GM12873 (cell line): ENCODE measurements at regions not wholly inside any gene's neighbourhood (a gene's known extent, or its start where the extent isn't known, plus 50 kb on each side); places are given as distances from the start of the nearest gene placed in this dataset.

ENCODE experiments used
- CTCF ChIP-seq: IDR thresholded peaks from 2 replicates; pipeline ENCODE4 v1.5.1; 2012; ENCODE audit warnings: low read depth, mild to moderate bottlenecking, moderate library complexity, low read length, control low read depth; ENCODE audit not compliant: insufficient read depth; ENCODE audit errors: missing control alignments

- no peak for TF ChIP-seq CTCF
Measured at GRCh38 chr11:29959488-29959887, 57.3 kb downstream of the KCNA4 start.

- no peak for TF ChIP-seq CTCF
Measured at GRCh38 chr11:29957431-29957830, 59.4 kb downstream of the KCNA4 start.

GRCh38 chr11:29956076-29956556 is 60.7 kb downstream of the KCNA4 start:
- TF ChIP-seq CTCF: no peak

- no peak for TF ChIP-seq CTCF
Measured at GRCh38 chr11:29943347-29943746, 73.5 kb downstream of the KCNA4 start.

- no peak for TF ChIP-seq CTCF
Measured at GRCh38 chr11:29937526-29937925, 79.3 kb downstream of the KCNA4 start.

GRCh38 chr11:29934115-29934638 is 82.7 kb downstream of the KCNA4 start:
- TF ChIP-seq CTCF: no peak

- no peak for TF ChIP-seq CTCF
Measured at GRCh38 chr11:29916040-29916439, 100.8 kb downstream of the KCNA4 start.
